ENCODE measurements at regions not wholly inside any gene's neighbourhood (a gene's known extent, or its start where the extent isn't known, plus 50 kb on each side); places are given as distances from the start of the nearest gene placed in this dataset.

GRCh38 chr3:150232992-150233451 is 175.1 kb upstream of the TSC22D2 start:
- TF ChIP-seq EZH2 (IDR thresholded peaks at IDR 0.05; ENCODE audit: insufficient read depth, poor library complexity, severe bottlenecking) (no peak), EZH2phosphoT487 (IDR thresholded peaks at IDR 0.05; ENCODE audit: insufficient read depth, low read depth) (no peak)
